GM19025 (cell line): ENCODE measurements at regions not wholly inside any gene's neighbourhood (a gene's known extent, or its start where the extent isn't known, plus 50 kb on each side); places are given as distances from the start of the nearest gene placed in this dataset.

Experiments used
- ATAC-seq: cut with Tn5 transposase; IDR thresholded peaks from one replicate; pipeline ENCODE4 v1.9.1; 2021; ENCODE audit warnings: mild to moderate bottlenecking, low read depth, moderate library complexity; ENCODE audit not compliant: unreplicated experiment

DNA sequence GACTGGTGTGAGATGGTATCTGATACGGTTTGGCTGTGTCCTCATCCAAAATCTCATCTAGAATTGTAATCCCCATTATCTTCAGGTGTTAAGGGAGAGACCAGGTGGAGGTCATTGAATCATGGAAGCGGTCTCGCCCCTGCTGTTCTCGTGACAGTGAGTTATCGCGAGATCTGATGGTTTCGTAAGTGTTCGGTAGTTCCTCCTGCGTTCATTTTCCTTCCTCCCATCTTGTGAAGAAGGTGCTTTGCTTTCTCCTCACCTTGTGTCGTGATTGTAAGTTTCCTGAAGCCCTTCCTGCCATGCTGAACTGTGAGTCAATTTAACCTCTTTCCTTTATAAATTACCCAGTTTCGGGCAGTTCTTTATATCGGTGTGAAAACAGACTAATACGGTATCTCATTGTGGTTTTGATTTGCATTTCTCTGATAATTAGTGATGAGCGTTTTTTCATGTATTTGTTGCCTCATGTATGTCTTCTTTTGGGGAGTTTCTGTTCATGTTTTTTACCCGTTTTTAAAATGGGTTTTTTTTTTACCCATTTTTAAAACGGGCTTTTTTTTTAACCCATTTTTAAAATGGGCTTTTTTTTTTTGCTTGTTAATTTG is 102.8 kb upstream of the SLC10A2 start:
- ATAC-seq: no peak

DNA sequence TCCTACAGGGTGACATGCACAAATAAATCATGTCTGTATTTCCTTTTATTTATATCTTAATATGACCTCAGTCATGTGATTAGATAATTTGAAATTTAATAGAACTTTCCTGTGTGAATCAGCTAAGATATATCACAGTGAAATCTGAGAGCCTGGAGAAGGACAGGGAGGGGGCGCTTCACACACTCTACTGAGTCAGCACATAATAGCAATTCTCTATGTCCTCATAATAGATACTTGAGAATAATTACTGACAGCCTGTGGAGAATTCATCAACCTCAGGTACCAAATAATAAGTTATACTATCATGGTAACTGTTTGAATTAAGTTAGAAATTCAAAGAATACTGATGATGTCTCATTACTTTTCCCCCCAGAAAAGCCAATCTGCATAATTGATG is 98.0 kb upstream of the SLC10A2 start:
- ATAC-seq: no peak

DNA sequence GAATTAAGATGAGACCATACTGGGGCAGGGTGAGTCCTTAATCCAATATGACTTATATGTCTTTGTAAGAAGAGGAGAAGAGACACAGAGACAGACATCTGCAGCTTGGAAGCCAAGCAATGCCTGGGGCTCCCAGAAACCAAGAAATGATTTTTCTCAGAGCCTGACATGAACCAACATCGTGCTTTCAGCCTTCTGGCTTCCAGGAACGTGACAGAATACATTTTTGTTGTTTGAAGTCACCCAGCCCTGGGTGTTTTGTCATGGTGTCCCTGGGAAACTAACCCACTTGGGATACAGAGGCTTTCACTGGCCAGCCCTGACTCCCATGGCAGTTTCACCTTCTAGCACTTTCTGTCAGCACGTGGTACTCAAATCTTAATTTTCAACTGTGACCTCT is 95.3 kb upstream of the SLC10A2 start:
- no peak for ATAC-seq

DNA sequence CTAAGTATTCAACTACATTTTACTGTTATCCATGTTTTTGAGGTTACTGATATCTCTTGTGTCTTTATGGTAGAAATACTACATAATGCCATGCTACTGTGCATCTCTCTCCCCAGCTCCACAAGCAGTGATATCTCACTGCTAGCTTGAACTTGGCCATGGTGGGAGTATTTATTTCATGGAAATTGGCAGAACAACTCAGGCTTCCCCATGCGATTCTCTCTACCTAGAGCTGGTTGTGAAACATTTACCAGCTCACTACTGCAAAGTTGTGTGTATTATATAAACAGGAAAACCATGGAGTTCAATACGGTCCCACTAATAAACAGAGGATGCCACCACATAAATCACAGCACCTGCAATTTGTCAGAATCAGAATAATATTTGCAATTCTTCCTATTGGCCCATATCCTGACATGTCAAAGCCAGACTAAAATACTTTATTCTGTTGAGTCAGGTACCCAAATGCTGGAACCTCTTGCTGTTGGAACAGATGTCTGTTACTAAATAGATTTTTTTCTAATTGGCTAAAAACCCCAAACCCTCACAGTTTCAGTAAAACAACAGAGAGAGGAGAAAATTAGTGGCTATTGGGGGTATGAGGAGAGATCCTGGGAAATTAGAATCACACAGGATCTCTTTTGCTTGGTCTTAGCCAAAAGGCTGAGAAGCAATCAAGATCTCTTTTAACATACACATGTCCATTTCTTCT is 91.4 kb upstream of the SLC10A2 start:
- no peak for ATAC-seq

DNA sequence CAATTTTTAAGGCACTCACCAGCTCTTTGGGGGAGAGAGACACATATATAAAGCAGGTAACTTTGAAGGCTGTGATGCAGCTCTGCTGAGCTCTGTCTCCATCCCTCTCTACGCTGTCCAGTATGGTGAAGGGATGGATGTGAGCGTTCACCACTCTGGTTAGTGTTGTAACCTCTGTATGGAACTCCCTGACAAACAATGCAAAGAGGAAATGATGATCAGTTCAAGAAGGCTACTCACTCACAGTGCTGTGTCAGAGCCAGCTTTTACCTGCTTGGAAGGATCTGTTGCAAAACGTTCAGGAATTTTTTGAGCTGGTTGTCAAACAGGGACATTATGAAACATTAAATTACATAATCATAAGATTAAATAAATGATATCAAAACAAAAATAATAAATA is 90.8 kb upstream of the SLC10A2 start:
- ATAC-seq: no peak

DNA sequence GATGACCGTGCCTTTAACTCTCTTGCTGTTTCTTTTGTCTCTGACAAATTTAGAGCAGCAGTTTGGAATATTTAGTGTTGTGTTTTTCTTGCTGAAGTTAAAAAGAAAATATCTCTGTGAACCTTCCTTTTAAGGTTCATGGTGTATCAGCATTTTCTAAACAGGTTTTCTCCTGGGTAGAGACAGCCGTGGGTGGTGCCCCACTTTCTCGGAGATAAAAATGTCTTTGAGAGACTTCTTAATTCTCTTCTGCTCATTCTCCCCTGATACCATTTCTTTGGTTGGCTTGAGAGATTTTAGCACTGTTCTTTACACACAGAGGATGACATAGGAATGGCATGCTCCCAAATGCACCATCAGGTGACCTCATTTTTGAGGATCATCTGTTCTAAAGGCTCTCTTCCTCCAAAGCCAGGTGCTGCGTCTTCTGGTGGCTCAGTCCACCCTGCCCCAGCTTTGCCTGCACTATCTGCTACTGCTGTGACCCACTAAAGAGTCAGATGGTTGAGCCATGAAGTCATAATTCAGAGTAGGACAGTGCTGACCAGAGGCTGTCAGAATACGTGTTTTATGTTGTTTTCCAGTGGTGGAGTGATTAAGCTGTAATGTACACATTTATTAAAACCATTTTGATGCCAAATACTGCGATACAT is 90.3 kb upstream of the SLC10A2 start:
- ATAC-seq: no peak

DNA sequence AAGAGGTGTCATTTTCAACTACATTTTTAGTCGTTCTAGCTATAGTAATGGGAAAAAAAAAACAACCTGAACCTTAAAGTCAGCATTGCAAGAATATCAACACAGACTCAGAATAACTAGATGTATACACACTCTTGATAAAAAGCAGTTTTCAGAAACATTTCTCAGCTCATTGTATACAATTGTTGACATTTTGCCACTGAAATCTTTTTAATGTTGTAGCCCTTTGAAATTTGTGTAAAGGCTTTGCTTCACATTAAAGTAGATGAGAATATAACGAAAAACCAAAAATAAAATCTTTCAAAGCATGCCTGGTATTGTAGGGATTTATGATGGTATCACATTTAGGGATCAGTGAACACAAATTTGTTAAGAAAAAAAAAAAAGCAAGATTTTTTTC is 87.2 kb upstream of the SLC10A2 start:
- no peak for ATAC-seq

DNA sequence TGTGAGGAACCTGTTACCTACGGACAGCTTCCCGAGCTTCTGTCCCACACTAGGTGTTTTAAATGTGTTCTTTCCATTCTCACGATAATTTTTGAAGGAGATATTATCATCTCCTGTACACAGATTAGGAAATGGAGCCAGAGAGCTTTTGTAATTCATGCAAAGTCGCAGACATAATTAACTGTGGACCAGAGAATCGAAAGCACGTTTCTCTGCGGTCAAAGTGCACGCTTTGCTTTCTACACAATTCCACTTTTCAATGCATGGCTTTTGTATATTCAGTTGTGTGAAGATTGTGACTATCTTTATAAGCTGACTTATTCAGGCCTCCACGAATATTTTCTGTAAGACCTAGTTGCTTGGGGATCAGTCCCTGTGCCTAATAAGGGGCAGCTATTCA is 81.7 kb upstream of the SLC10A2 start:
- ATAC-seq: no peak

DNA sequence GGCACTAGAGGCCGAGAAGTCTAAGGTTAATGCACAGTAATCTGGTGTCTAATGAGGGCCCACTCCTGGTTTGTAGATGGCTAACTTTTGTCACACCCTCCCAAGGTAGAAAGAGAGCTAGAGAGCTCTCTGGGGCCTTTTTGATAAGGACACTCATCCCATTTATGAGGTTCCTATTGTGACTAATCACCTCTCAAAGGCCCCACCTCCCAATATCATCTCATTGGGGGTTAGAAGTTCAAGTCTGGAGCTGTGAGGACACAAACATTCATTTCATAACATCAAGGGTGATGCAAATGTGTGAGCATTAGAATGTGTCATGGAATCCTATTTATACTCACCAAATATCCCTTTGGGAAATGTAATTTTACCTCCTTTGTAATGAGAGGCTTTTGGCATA is 79.2 kb upstream of the SLC10A2 start:
- ATAC-seq: no peak

DNA sequence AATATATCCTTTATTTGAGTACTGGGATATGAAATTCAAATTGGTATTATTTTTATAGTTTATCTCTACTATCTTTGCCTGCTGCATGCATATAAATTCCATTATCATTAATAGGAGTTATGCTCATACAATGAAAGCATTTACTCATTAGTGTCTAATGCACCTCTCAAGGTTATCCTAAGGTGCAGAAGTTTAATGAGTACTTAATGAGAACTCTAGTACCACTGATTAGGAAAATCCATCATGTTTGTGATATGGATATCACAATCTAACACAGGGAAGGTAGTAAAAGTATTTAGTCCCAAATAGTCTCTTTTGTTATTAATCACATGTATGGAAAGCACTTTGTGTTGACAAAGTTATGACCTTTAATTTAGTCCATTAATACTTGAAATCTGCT is 77.2 kb upstream of the SLC10A2 start:
- ATAC-seq: no peak

DNA sequence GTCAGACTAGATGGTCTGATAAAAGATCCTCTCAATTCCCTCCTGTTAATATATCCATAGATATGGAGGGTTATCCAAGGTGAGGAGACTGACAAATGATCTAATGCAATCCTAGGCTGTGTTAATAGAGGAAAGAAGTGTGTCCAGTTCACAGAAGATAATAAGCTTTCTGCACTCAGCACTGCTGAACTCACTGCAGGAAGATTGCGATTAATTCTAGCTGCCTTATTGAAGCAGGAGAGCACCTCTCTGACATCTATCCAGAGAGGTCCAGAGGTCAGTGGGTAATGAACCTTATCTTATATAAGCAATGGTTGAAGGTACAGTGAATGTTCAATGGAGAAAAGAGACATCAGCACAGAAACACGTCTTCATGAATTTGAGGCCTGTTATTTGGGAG is 75.9 kb upstream of the SLC10A2 start:
- ATAC-seq: no peak

DNA sequence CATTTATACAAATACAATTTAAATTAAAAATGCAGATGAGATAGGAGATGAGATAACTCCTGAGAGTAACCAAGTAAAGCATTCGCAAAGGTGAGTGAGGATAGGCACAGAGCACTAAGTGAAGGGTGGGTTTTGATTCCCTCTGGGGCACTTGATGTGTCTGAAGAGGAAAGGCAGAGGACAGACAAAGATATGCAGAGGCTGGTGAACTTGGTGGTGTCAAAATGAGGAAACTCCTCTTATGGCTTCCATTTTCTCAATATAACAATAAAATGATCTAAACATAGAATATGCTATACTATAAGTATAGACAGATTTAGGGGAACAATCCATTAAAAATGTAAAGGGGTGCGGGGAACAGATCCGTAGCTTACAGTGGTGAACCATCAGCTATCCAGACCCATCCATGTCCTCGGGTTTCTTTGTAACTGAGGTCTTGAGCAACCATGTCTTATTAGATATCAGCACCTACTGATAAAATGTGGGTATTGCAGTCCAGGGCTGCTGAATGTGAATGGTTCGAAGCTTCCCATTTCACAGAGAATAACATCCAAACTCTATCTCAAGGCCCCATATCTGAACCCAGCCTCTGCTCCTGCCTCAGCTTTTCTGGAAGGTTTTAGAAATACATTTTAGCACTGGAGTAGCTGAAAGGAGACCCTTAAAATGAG is 73.9 kb upstream of the SLC10A2 start:
- peak; percentile 75 for ATAC-seq

DNA sequence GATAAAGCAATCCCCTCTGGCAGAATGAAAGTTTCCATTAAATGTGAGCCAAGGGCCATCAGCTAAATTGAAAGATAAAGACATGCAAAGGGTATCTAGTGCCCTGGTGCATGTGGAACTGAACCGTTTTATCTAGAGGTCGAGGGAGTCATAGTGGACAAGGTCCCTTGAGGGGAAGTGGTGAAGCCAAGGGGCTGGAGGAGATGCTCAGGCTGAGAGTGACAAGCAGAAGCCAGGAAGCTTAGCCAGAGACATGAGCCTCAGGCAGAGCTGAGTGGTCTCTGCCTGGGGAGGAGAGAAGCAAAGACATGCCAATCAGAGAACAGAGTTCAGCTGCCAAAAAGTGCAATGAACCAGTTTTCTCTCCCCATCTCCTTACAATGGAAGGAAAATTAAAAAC is 68.1 kb upstream of the SLC10A2 start:
- ATAC-seq: peak; percentile 32

DNA sequence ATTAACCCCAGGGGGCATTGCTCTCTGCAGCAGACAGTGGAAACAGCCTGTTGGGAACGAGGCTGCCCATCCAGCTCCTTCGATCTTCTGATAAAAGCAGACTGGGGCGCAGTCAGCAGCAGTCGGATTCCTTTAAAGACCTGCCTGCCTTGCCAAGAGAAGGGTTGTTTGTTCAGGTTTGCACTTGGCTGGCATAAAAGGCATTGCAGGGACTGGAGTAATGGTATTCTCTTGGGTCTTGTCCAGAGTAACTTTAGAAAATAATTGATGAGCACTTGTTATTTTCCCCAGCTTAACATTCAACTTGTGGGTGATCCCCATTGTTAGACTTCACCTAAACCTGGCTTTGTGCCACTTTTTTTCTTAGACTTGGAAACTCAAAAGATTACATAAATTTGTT is 67.3 kb upstream of the SLC10A2 start:
- no peak for ATAC-seq

DNA sequence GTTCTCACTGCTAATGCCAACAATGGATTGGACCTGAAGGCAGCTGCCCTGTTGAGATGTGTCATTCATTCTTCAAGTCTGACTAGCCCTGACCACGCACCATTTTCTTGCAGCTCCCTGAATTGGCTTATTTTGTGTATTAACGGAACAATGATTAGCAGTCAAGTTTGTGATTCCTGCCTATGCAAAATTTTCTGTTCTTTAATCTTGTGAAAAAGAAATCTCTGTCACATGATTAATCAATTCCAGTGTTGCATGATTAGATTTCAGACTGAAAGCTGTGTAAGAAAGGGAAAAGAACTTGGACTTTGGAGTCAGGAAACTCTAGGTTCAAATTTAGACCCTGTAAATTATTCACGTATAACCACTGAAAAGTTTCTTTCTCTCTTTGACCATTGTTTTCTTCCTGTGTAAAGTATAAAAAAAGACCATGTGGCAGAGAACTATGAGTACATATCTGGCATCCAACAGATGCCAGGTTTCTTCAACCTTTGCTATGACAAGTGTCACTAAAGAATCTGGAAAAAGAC is 64.5 kb upstream of the SLC10A2 start:
- peak; percentile 67 for ATAC-seq

DNA sequence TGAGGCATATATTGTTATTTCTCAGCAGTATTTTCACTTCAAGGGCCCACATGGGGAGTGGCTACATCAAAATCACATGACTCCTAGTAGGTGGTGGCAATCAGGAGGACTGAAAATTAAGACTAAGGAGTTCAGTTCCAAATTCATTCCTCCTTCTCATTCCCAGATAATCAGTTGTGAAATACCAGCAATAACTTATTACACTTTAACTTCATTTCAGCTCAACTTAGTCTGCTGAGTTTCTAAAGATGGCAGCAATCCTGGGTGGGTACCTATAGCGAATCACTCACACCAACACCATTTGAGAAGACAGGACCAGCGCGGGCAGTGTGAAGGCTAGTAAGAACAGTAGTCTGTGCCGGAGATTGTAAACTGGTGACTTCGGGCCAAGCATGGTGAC is 63.9 kb upstream of the SLC10A2 start:
- ATAC-seq: peak; percentile 1
